Left ventricle myocardium inferior (tissue), 1 donor: ENCODE measurements at regions not wholly inside any gene's neighbourhood (a gene's known extent, or its start where the extent isn't known, plus 50 kb on each side); places are given as distances from the start of the nearest gene placed in this dataset.

ENCODE experiments used
- DNase-seq: peaks from one replicate; pipeline ENCODE4 v3.0.0-alpha.2; 2020
- H3K27ac ChIP-seq: fragments of 200-600 bp; replicated peaks from 2 replicates; pipeline ENCODE4 v1.8.0; 2021
- H3K27me3 ChIP-seq: fragments of 200-600 bp; 2 replicates; pipeline ENCODE4 v1.8.0; 2021; ENCODE audit warnings: low read depth
- H3K36me3 ChIP-seq: fragments of 200-600 bp; 2 replicates; pipeline ENCODE4 v1.8.0; 2021
- H3K4me1 ChIP-seq: fragments of 200-600 bp; 2 replicates; pipeline ENCODE4 v1.8.0; 2021
- H3K4me3 ChIP-seq: fragments of 200-600 bp; 2 replicates; pipeline ENCODE4 v1.8.0; 2021; ENCODE audit warnings: mild to moderate bottlenecking, moderate library complexity
- H3K9me3 ChIP-seq: fragments of 200-600 bp; replicated peaks from 2 replicates; pipeline ENCODE4 v1.8.0; 2021
- intact Hi-C: fragments of 100-400 bp; cut with micrococcal nuclease; formaldehyde crosslinking; loops from one replicate; pipeline ENCODE4 v1.11.0; 2022
- TF ChIP-seq, protein P1 (sequence below): fragments of 200-600 bp; IDR thresholded peaks from 2 replicates; pipeline ENCODE4 v1.8.0; 2021; ENCODE audit warnings: antibody characterized with exemption, mild to moderate bottlenecking, borderline replicate concordance
- donor health status: DM: no; HTN: yes; CAD: no; lungs with severe emphysema.

DNA sequence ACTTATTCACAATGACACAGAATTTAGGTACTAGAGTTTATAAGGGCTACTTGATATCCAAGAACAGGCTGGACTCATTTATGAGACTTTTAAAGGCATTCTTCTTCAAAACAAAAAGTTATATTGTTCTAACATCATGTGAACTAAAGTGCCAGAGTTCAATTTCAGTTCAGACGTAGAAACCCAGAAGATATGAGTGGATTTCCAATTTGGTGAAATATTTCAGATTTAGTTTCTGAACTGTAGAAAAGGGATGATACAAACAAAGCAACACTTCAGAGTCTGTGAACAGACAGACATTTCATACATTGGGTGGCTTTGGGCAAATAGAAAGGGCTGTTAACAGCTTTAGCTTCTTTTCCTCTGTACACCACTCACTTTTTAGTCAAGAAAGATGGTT lies 384.0 kb downstream of the NR2F1-AS1 start:
- H3K9me3 ChIP-seq = no peaks in the 10 kb centered on the region
- H3K4me3 ChIP-seq = no peak overlapping the region
- intact Hi-C loops = no loop called here
- H3K27ac ChIP-seq = no peak overlapping the region
- TF ChIP-seq, protein P1, sequence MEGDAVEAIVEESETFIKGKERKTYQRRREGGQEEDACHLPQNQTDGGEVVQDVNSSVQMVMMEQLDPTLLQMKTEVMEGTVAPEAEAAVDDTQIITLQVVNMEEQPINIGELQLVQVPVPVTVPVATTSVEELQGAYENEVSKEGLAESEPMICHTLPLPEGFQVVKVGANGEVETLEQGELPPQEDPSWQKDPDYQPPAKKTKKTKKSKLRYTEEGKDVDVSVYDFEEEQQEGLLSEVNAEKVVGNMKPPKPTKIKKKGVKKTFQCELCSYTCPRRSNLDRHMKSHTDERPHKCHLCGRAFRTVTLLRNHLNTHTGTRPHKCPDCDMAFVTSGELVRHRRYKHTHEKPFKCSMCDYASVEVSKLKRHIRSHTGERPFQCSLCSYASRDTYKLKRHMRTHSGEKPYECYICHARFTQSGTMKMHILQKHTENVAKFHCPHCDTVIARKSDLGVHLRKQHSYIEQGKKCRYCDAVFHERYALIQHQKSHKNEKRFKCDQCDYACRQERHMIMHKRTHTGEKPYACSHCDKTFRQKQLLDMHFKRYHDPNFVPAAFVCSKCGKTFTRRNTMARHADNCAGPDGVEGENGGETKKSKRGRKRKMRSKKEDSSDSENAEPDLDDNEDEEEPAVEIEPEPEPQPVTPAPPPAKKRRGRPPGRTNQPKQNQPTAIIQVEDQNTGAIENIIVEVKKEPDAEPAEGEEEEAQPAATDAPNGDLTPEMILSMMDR = no peak
- H3K4me1 ChIP-seq = no peaks in the 10 kb centered on the region
- no peak for DNase-seq
- H3K36me3 ChIP-seq = no peaks in the 10 kb centered on the region
- H3K27me3 ChIP-seq = no peaks in the 10 kb centered on the region

DNA sequence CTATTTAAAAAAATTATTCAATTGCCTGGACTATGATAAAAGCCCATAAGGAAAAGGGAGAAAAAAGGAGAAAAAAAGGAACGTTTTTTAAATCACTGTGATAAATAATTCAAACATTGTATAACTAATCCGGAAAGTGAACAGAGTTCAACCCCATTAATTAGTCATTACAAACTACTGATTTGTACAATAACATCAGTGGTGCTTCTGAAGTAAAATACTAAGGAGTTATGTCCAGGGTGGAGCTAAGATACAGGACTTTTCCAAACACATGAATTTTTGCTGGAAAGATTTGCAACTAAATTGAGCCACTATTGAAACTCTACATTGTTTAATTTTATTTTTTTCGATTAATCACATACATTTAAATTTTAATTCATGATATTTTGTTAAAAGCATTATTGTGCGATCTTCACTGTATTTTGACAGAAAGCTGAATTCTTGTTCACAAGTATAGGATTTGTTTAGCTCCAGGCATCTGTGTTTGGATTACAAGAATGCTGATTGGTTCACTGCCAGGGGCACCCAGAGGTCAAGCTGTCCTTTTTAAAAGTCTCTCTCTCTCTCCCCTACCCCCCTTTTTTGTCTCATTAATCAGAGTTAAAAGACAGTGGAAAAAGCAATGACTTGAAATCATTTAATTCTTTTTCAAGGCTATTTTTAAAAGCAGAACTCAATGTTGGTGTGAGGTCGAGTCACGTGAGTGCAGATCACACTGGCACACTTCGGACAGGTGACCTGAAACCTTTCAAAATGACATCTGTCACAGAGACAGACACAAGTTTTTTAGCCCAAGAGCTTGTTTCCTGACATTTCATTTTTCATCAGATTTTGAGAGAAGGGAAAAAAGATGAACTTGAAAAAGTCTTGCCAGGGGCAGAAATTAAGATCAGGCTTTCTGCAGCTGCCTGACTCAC lies 387.3 kb downstream of the NR2F1-AS1 start:
- Histone ChIP-seq H3K4me3 (no peak overlapping the region), H3K9me3 (no peaks in the 10 kb centered on the region), H3K4me1 (no peaks in the 10 kb centered on the region), H3K27me3 (no peaks in the 10 kb centered on the region), H3K36me3 (no peaks in the 10 kb centered on the region), H3K27ac (no peak overlapping the region)
- no peak for DNase-seq
- TF ChIP-seq, protein P1 = no peak
- intact Hi-C loops = no loop called here

DNA sequence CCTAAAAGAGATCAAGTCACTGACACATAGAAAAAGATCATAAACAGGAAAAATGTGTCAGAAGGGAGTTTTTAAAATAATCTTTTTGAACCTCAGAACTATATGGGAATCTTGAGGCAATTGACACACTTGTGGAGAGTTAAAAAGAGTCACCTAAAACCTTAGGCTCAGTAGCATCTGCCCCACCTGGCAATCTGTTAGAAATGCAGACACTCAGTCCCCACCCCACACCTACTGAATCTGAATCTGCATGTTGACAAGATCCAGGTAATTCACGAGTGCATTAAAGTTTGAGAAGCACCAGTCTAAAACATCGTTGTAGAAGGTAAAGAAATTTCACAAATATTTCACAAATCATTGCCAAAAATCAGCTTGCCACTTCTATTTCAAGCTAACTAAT lies 388.3 kb downstream of the NR2F1-AS1 start:
- H3K27me3 ChIP-seq = no peaks in the 10 kb centered on the region
- H3K9me3 ChIP-seq = no peaks in the 10 kb centered on the region
- no peaks in the 10 kb centered on the region for H3K36me3 ChIP-seq
- H3K4me3 ChIP-seq = no peak overlapping the region
- TF ChIP-seq, protein P1 = no peak
- no peaks in the 10 kb centered on the region for H3K4me1 ChIP-seq
- no peak for DNase-seq
- H3K27ac ChIP-seq = no peak overlapping the region
- intact Hi-C loops = no loop called here

DNA sequence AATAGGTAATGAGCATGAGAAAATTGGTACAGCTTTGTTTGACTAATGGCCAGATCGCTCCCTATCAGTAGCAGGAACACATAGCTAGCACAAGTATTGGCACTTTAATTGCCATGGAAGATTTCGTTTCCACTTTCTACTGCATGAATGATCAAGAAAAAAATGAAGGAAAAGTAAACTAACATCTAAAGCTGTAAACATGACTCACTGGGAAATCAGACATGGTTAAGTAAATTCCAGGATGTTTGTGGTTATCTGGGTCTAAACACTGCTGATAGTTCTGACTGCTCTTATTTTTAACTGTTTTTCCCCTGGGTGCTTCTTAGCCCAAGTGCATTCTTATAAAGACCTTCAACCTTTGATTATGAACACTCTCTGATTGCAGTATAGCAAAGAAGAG lies 388.9 kb downstream of the NR2F1-AS1 start:
- intact Hi-C loops = no loop called here
- TF ChIP-seq, protein P1 = no peak
- no peaks in the 10 kb centered on the region for H3K27me3 ChIP-seq
- H3K27ac ChIP-seq = no peak overlapping the region
- no peaks in the 10 kb centered on the region for H3K9me3 ChIP-seq
- no peaks in the 10 kb centered on the region for H3K36me3 ChIP-seq
- H3K4me3 ChIP-seq = no peak overlapping the region
- H3K4me1 ChIP-seq = no peaks in the 10 kb centered on the region
- no peak for DNase-seq

DNA sequence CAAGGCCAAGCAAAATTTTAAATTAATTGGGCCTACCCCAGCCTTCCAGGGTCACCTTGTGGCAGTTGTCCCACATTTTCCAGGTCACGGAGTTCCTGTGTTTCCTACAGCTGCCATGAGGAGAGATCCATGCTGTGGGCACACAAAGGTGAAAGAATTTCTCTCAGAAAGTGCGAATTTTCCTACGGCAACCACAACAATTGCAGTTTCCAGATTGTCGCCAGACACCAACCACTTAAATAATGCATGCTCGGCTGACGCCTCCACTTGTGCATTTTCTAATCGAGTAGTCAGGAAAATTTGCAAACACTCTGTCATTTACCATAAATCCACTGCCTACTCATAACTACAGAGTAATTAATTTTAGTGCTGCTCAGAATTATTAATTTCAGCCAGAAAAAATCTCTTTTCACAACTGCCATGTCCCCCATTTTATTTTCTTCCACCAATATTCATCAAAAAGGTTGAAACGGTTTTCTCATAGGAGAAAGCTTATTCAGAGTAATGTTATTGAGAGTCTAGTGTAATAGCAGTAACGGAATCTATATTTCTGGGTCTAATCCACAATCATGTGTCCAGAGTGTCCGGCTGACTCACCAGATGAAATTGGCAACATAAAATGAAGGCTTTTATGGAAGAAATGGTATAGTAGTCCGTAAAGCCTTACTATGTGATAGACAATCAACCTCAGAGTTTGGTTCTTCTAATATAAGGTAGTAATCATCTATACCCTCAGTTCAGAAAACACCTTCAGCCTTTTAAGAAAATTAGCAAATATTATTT lies 389.8 kb downstream of the NR2F1-AS1 start:
- intact Hi-C loops = no loop called here
- H3K9me3 ChIP-seq = no peaks in the 10 kb centered on the region
- DNase-seq = no peak
- no peaks in the 10 kb centered on the region for H3K36me3 ChIP-seq
- H3K4me1 ChIP-seq = no peaks in the 10 kb centered on the region
- H3K27ac ChIP-seq = no peak overlapping the region
- TF ChIP-seq, protein P1 = no peak
- no peaks in the 10 kb centered on the region for H3K27me3 ChIP-seq
- no peak overlapping the region for H3K4me3 ChIP-seq
